Common myeloid progenitor, CD34-positive (primary cell): ENCODE measurements at regions not wholly inside any gene's neighbourhood (a gene's known extent, or its start where the extent isn't known, plus 50 kb on each side); places are given as distances from the start of the nearest gene placed in this dataset.

Experiments
- CTCF ChIA-PET: fragments of 350-600 bp; sonication (Branson Sonifier 250); formaldehyde crosslinking; loops from one replicate; lab custom pipeline; 2021; ENCODE audit warnings: antibody characterized with exemption; lab: Charles Lee
- POLR2A ChIA-PET: fragments of 350-600 bp; sonication (Branson Sonifier 250); formaldehyde crosslinking; loops from one replicate; lab custom pipeline; 2021; ENCODE audit warnings: antibody characterized with exemption; lab: Charles Lee
- DNase-seq, 3 donors: peaks; one replicate each; pipeline versions ENCODE4 v3.0.0 to v3.0.0-alpha.2; 2013
- H3K27ac ChIP-seq, 2 experiments: 1 replicate in 1 of 2; 2 replicates in 1 of 2; pipeline ENCODE4 v1.7.0; 2013; ENCODE audit warnings: inconsistent platforms in 2 of 2, low read length in 2 of 2, mild to moderate bottlenecking in 2 of 2, low read depth in 1 of 2, moderate library complexity in 1 of 2; ENCODE audit not compliant: severe bottlenecking in 2 of 2, insufficient read depth in 1 of 2, poor library complexity in 1 of 2
- H3K27me3 ChIP-seq, 5 experiments: replicated peaks in 2 of 5; 1 replicate in 3 of 5; 2 replicates in 2 of 5; pipeline versions ENCODE4 v1.6.1 to v1.7.0; 2013; ENCODE audit warnings: low read length in 4 of 5, mild to moderate bottlenecking in 2 of 5, moderate library complexity in 2 of 5, inconsistent platforms in 1 of 5; ENCODE audit not compliant: insufficient read depth in 5 of 5, control insufficient read depth in 4 of 5
- H3K36me3 ChIP-seq, 4 experiments: 1 replicate in 2 of 4; 2 replicates in 2 of 4; pipeline versions ENCODE4 v1.6.1 to v1.7.0; 2013; ENCODE audit warnings: low read length in 3 of 4, control low read depth in 1 of 4, mild to moderate bottlenecking in 1 of 4; ENCODE audit not compliant: control insufficient read depth in 4 of 4, insufficient read depth in 4 of 4
- H3K4me1 ChIP-seq, 4 experiments: 1 replicate in 3 of 4; 2 replicates in 1 of 4; pipeline versions ENCODE4 v1.6.1 to v1.7.1; 2013; ENCODE audit warnings: low read length in 3 of 4, mild to moderate bottlenecking in 3 of 4, control low read depth in 1 of 4, inconsistent platforms in 1 of 4, moderate library complexity in 1 of 4; ENCODE audit not compliant: control insufficient read depth in 4 of 4, insufficient read depth in 4 of 4; ENCODE audit errors: control extremely low read depth in 1 of 4
- H3K4me3 ChIP-seq, 7 experiments: 1 replicate in 4 of 7; 2 replicates in 3 of 7; pipeline versions ENCODE4 v1.5.1 to v1.7.0; 2013; ENCODE audit warnings: mild to moderate bottlenecking in 7 of 7, low read length in 6 of 7, moderate library complexity in 6 of 7, inconsistent platforms in 2 of 7, low read depth in 2 of 7, control low read depth in 1 of 7; ENCODE audit not compliant: insufficient read depth in 4 of 7, control insufficient read depth in 1 of 7; ENCODE audit errors: extremely low read depth in 1 of 7
- H3K9me3 ChIP-seq, 5 experiments: 1 replicate in 4 of 5; 2 replicates in 1 of 5; pipeline versions ENCODE4 v1.6.1 to v1.7.1; 2013; ENCODE audit warnings: low read length in 4 of 5, mild to moderate bottlenecking in 2 of 5, inconsistent platforms in 1 of 5, low read depth in 1 of 5, moderate library complexity in 1 of 5; ENCODE audit not compliant: control insufficient read depth in 4 of 5, insufficient read depth in 2 of 5; ENCODE audit errors: control extremely low read depth in 1 of 5
- WGBS: methylation state at CpG from one replicate; pipeline ENCODE4 v1.1.5; 2013; ENCODE audit not compliant: insufficient coverage; 5-methylcytosine and 5-hydroxymethylcytosine counted together

- WGBS, result no CpG with 5 or more reads among the region's 3 CpGs
- H3K4me3 ChIP-seq, result no peak overlapping the region
- ChIA-PET POLR2A (no interaction called here), CTCF (no interaction called here)
- no peaks in the 10 kb centered on the region for H3K27me3 ChIP-seq
- H3K36me3 ChIP-seq, result no peaks in the 10 kb centered on the region
- no peaks in the 10 kb centered on the region for H3K9me3 ChIP-seq
- H3K27ac ChIP-seq, result no peak overlapping the region
- no peaks in the 10 kb centered on the region for H3K4me1 ChIP-seq
- DNase-seq, result no peak
Measured at GRCh38 chr1:81030441-81030840, 770.3 kb upstream of the ADGRL2 start.

DNA sequence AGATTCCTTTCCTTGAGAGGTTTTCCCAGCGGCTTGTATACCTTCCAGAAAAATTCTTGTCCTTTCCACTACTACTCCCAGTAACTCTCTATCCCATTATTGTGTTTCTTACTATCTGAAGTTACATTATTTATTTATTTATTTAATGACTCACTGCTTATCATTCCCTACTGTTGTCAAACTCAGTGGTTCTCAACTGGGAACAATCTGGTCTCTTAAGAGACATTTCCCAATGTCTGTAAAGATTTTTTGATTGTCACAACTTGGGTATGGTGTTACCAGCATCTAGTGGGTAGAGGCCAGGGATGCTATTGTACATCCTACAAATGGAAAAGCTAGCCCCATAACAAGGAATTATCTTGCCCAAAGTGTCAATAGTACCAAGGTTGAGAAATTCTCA is 771.5 kb upstream of the ADGRL2 start:
- ChIA-PET POLR2A (no interaction called here), CTCF (no interaction called here)
- no peaks in the 10 kb centered on the region for H3K27me3 ChIP-seq
- no peaks in the 10 kb centered on the region for H3K9me3 ChIP-seq
- no peak for DNase-seq
- WGBS, result no CpG with 5 or more reads among the region's 1 CpG
- no peaks in the 10 kb centered on the region for H3K4me1 ChIP-seq
- H3K27ac ChIP-seq, result no peak overlapping the region
- no peak overlapping the region for H3K4me3 ChIP-seq
- H3K36me3 ChIP-seq, result no peaks in the 10 kb centered on the region

DNA sequence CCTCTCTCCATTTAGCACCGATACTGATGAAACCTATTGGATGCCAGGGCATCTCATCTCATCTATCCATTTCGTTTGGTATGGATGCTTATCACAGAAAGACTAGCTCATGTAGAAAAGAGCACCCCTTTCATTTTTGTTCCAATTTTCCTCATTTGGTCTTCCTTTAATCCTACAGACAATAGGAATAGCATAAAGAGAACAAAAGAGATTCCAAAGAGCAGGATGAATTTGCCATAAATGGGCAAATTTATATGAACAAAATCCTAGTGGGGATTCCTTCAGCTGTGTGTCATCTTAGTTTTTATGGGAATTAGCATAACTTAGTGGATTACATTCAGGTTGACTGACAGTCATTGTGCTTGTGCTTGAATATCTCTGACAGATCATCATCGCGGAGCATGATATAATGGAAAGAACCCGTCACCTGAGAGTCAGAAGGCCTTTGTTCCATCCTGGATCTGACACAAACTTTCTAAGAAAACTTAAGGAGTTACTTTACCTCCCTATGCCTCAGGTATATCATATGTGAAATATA is 777.5 kb upstream of the ADGRL2 start:
- no peak for DNase-seq
- POLR2A ChIA-PET, result no interaction called here
- WGBS, result 92% methylated on average over 2 of the region's 5 CpGs
- Histone ChIP-seq H3K27ac (no peak overlapping the region), H3K4me3 (no peak overlapping the region), H3K36me3 (no peaks in the 10 kb centered on the region), H3K27me3 (no peaks in the 10 kb centered on the region), H3K4me1 (no peaks in the 10 kb centered on the region), H3K9me3 (peaks cover 0 to 3% (median 0%) of the 10 kb centered on the region in 5 experiments)
- CTCF ChIA-PET, result no interaction called here

DNA sequence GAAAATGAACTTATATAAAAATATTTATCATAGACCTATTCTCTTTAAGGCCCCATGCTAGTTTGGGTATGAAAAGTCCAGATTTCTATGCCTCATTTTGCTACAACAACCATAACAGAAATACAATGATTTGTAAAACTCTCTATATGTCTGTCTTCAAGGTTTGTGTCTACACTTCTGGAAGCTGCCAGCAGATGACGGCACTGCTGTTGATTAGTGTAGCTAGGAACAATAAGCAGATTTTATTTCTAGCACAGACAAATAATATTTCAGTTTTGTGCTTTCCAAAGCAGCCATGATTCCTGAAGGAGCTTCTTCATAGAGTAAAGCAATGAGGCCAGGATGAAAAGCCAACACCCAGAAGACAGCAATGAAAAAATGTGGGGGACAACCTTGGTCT is 779.6 kb upstream of the ADGRL2 start:
- Histone ChIP-seq H3K27me3 (no peaks in the 10 kb centered on the region), H3K27ac (no peak overlapping the region), H3K36me3 (no peaks in the 10 kb centered on the region), H3K9me3 (peaks cover 0 to 3% (median 0%) of the 10 kb centered on the region in 5 experiments), H3K4me1 (no peaks in the 10 kb centered on the region), H3K4me3 (no peak overlapping the region)
- DNase-seq, result no peak
- WGBS, result no CpG with 5 or more reads among the region's 1 CpG
- ChIA-PET POLR2A (no interaction called here), CTCF (no interaction called here)

- WGBS, result no CpG with 5 or more reads among the region's 1 CpG
- Histone ChIP-seq H3K9me3 (peaks cover 0 to 3% (median 0%) of the 10 kb centered on the region in 5 experiments), H3K4me1 (no peaks in the 10 kb centered on the region), H3K27me3 (no peaks in the 10 kb centered on the region), H3K27ac (no peak overlapping the region), H3K4me3 (no peak overlapping the region), H3K36me3 (no peaks in the 10 kb centered on the region)
- POLR2A ChIA-PET, result no interaction called here
- CTCF ChIA-PET, result no interaction called here
- no peak for DNase-seq
Measured at GRCh38 chr1:81020506-81020905, 780.2 kb upstream of the ADGRL2 start.

DNA sequence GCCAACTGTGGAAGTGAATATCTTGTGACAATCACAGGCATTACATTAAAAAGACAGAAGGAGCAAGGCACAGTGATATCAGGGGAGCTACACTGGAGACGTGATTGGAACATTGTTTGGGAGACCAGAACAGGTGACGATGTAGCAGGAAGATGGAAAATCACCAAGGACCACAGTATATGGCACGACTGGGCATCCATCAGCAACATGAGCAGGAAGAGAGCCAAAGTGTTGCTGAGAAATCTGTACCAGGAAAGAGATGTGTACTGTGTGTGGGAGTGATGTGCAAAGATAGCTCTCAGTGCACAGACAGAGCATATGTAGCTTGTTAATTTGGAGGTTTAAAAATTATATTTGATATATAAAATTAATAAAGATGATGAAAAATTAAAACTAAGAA is 790.6 kb upstream of the ADGRL2 start:
- H3K27me3 ChIP-seq, result no peaks in the 10 kb centered on the region
- no peak overlapping the region for H3K27ac ChIP-seq
- no peaks in the 10 kb centered on the region for H3K9me3 ChIP-seq
- DNase-seq, result no peak
- no peaks in the 10 kb centered on the region for H3K36me3 ChIP-seq
- POLR2A ChIA-PET, result no interaction called here
- CTCF ChIA-PET, result interaction anchor here (0.6 kb wide), 1 partner anchor 187 kb away, joined by 3 read pairs; no protein-coding TSS in a partner anchor
- no peak overlapping the region for H3K4me3 ChIP-seq
- H3K4me1 ChIP-seq, result no peaks in the 10 kb centered on the region
- 96% methylated on average over 3 of the region's 3 CpGs for WGBS

DNA sequence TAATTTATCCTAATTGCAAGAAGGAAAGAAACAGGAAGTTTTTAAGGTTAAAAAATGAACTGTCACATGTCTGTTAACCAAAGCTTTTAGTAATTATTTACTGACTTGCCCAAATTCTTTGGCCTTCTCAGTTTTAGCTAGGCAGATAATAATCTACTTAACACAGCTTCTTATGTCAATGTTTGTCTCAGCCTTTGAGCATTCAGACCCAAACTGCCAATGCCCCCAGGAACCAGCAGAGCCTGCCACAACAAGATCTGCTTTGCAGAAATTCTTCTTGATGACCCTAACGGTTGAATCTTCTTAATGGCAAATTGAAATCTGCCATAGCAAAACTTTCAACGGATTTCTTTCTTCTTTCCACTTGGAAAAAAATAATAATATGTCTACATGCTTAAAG is 792.4 kb upstream of the ADGRL2 start:
- no peaks in the 10 kb centered on the region for H3K36me3 ChIP-seq
- no peak overlapping the region for H3K27ac ChIP-seq
- POLR2A ChIA-PET, result no interaction called here
- no peak overlapping the region for H3K4me3 ChIP-seq
- CTCF ChIA-PET, result no interaction called here
- WGBS, result no CpG with 5 or more reads among the region's 2 CpGs
- no peaks in the 10 kb centered on the region for H3K9me3 ChIP-seq
- no peaks in the 10 kb centered on the region for H3K27me3 ChIP-seq
- H3K4me1 ChIP-seq, result no peaks in the 10 kb centered on the region
- DNase-seq, result no peak
